HG02938 (cell line): ENCODE measurements at regions not wholly inside any gene's neighbourhood (a gene's known extent, or its start where the extent isn't known, plus 50 kb on each side); places are given as distances from the start of the nearest gene placed in this dataset.

Source experiments
- ATAC-seq: cut with Tn5 transposase; IDR thresholded peaks from one replicate; pipeline ENCODE4 v1.9.1; 2021; ENCODE audit warnings: mild to moderate bottlenecking, moderate library complexity; ENCODE audit not compliant: unreplicated experiment

DNA sequence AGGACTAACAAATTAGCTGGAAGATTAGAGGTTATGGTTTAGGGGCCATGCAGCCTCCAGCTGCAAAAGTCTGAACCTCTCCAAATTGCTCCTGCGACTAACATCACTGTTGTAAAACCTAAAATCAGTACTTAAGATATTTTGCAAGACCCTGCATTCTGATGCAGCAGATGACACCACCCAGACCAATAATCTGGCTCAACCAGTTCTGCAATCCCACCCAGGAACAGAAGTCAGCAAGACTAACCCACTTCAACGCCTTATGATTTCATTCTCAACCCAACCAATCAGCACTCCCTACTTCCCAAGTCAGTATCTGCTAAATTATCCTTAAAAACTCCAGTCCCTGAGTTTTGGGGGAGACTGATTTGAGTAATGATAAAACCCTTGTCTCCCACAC, 250.8 kb upstream of the MBL2 start:
- no peak for ATAC-seq

DNA sequence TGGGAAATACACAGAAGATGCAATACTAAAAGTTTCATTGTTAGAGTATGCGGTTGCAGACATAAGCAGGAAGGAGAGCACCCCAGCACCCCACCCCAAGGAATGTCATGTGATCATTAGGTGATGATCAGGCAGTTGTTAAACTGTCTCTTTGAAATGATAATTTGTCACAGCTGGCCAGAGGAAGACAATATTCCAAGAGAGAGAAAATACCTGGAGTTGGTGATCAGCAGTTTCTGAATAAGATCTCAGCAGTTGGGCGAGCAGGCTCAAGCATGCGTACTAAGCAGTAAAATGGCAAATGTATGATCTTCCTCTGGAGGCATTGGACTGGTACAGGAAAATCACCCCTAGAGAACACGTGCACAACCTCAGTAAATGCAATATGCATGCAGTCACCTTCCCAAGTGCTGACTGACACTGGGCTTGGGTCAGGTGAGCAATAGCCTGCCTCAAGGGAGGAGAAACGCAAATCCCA, 250.1 kb upstream of the MBL2 start:
- ATAC-seq, result no peak

DNA sequence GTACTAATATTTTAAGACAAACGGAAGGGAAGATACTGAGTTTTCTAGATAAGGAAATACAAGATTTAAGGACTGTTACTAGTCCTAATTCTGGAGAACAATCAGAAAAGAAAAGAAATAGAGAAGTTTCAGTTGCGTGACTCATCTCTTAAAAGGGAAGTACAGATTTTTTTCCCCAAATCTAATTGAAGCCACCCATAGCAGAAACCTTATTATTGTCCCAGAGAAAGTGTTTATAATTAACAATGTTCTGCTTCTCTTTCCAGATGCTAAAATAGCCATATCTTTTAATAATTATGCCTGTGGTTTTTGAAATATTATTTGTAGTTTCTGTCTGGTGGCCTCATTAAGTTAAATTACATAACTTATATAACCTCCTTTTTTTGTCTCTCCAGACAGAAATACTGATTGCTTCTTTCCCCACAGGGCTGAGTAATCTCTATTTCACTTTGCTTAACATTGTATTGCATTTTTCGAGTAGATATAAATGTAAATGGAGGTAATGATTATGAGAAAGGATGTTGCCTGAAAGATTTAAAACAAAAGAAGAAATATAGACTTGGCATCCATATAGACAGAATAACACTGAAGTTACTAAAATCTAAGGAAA, 240.7 kb upstream of the MBL2 start:
- peak; percentile 84 for ATAC-seq

DNA sequence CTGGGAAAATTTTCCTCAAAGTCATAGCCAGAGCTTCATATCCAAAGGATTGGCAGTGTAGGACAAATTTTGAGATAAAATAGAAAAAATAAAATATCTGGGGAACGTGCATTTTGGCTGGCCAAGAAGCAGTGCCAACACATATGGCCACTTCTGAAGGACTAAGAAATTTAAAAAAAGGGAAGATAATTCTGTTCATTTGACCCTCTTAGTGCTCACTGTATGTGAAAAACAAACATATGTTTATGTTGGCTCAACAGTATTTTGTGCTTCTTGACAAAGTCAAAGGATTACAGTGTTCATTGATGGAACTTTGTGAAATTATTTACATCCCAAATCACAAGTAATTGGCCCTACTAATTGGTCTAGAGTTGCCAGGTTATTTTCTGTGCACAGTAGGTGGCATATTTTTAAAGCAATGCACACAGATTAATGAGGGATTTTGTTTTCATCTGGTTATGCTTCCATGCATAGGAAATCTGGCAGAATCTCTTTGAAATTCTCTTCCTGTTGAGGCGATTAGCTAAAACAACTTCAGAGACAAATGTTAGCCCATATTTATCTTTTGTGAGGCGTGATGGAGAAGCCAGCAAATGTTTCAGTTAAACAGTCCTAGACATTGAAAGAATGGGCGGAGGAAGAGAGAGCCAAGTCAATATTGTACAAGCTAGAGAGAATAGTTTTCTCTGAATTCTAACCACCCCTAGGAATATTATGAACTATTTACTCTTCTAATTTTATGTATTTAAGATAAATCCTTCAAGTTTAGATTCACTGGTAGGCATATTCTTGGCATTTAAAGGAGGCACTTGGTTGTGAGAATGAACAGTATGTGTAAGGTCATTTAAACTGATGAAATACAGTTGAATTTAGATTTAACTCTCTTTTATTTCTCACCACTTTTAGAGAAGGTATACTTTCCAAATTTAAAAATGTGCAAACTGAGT, 237.7 kb upstream of the MBL2 start:
- no peak for ATAC-seq

DNA sequence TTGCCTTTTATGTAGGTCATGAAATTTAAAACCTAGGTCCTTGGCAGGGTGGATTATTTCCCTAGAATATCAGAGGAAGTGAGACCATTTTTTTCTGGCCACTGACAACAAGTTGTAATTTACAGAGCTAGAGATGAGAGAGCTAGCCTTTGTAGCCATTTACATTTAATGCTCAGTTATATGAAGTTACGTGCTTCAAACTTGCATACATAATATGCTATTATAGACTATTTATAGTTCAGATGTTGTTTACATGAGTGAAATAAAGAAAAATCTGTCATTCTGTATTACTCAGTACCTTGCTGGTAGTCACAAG, 234.9 kb upstream of the MBL2 start:
- no peak for ATAC-seq

DNA sequence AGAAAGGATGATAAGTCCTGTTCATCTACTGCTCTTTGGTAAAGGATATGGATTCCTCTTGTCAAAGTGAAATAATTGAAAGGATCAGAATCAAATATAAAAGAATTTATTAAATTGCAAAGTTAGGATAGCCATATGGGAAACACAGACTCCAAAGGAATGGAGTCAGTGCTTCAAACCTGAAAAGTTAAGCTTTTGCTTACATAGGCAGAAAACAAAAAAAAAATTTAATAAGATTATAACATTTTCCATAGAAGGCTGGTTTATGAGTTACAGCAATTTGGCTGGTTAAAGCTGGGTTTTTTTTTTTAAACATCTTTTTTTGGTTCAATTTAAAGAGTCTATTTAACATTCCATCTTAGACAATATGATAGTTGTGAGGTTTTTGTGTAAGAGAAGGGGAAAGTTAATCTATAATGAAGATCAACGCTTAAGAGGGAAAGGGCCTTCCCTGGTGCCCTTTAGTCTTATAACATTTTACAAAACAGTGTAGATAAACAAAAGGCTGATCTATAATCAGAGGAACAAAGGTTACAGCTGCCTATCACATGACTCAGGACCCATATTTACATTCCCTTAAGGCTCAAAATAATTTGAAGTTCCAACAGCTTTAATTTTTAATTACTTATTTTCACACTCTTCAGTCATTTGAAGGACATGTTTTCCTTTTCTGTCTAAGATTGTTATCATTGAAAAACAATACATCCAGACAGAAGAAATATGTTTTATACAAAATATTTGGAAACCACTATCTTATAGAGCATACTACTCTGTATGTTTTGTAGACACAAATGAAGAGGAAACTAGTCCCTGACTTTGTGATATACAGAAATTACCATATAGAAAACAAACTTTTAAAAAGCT, 234.3 kb upstream of the MBL2 start:
- ATAC-seq, result no peak

DNA sequence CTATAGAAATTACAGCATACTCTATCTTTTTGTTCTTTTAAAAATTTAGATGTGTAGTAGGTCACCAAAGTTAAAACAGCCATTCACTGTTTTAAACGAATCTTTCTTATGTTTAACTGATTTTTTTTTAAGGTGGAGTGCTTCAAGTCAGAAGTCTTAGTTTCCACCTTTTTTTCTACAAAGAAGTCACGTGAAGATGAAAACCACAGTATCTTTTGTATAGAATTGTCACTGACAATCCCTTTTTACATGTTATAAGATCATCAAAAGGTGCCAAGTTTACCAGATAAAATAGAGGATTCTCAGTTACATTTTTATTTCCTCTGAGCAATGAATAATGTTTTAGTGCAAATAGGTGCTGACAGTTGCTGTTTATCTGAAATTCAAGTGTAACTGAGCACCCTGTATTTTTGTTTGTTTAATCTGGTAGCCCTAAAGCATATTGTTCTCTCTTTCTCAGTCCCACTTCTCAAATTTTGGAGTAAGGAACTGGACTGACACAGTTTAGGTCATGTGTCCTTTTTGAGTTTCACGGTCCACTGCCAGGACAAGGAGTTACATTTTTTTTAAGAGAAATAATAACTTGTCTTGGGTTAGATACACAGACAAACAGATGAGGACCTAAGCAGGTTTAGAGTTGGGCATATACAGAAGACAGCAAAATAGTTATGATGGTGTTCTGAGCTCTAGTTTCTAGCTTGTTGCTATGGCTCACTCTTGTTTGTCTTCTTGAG, 233.2 kb upstream of the MBL2 start:
- ATAC-seq, result no peak

DNA sequence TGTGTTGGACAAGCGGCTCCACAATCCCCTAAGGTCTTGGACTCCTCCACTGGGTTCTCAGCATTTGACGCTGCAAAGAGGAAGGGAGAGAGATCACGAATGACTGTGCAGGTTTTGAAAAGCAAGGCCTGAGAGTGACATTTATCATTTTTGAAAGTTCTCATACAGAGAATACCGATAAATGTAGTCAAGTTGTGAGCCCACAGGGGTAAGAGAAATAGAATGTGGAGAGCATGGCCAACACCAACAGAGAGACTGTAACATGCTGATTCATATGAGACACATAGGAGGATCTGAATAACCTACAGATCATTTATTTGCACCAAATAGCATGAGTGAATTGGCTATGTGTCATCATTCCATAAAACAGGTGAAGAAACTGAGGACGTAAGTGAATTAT, 230.5 kb upstream of the MBL2 start:
- peak; percentile 64 for ATAC-seq

DNA sequence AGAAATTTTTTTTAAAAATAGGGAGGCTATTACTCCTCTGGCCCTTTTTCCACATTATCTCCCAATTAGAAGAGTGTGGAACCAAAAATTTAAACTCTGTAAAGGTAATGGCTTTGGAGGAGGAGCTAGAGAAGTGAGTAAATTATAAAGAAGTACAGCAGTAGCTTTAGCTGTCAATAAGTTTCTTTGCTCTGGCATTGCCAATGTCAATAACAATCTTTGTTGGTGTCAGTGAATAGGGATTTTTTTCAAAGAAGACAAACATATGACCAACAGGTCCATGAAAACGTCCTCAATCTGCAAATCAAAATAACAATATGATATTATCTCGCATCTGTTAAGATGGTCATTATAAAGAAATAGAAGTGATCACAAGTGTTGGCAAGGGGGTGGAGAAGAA, 227.1 kb upstream of the MBL2 start:
- ATAC-seq, result no peak

DNA sequence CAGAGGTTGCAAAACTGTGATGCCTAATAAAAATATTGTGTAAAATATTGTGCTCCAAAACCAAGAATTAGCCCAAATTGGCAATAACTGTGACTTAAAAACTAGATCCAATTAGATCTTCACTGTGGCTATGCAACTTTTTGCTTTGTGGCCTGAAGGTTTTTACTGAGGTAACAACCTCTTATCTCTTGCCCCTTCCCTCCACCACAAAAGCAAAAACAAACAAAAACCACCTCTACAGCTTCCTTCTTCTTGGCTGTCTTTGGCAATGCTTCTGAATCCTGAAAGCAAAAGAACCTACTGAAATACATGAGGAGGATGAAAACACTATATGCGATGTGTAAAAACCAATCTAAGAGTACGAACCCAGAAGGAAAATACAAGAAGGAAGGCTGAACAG, 226.7 kb upstream of the MBL2 start:
- ATAC-seq, result no peak

DNA sequence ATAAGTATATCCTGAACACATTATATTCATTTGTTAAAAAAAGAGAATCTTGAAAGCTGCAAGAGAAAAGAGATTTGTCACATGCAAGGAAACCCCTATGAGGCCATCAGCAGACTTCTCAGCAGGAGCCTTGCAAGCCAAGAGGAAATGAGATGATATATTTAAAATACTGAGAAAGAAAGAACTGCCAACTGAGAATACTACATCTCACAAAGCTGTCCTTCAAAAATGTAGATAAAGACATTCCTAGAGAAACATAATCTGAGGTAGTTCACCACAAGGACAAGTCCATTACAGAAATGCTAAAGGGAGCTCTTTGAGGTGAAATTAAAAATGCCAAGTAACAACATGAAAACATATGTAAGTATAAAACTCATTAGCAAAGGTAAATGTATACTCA, 224.4 kb upstream of the MBL2 start:
- ATAC-seq, result no peak

DNA sequence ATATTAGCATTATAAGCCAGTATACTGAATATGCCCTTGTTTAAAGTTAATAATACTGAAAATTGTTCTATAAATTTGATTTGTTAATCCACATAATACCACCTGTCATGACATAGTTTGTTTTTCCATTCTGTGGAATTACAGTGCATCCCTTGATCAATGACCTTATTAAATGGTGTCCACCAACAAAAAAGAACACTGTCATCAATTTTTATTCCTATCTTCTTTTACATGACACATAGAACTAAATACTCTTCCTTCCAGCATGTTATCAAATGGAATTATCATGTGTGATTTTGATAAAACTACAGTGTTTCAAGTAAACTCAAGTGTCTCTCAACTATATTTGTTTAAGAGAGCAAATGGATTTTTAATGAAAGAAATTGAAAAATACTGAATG, 221.8 kb upstream of the MBL2 start:
- no peak for ATAC-seq

DNA sequence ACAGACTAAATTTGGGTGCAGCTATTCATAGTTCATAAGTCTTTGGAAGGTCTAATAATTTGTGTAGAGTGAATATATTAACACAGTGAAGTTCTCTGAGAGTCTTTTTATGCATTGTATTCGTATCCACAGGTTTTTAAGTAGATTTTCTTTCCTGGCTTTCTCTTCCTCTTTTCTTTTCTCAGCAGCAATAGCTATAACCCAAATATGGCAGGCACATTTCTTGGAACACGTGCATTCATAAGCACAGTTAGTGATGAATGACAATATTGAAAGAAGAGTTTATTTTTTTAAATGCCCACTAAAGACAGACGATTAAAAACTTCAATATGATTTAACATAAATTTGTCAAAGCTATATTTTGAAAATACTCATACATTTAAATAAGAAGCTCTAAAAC, 220.5 kb upstream of the MBL2 start:
- no peak for ATAC-seq

DNA sequence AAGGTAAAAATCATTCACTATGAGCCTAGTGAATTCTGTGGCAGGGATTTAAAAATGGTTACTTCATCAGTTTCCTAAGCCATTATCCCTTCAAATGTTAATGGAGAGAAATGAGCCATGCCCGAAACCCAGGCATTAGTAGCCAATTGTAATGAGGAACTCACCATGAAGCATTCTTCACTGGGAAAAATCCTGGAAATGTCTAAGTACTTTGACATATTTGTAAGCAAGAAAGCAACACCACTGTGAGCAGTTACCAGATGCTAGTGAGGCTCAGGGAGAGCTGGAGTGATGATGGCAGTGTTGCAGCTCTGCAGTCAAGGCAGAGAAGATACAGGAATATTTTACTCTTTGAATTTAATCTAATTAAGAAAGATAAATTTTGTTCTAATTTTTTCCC, 220.0 kb upstream of the MBL2 start:
- no peak for ATAC-seq

DNA sequence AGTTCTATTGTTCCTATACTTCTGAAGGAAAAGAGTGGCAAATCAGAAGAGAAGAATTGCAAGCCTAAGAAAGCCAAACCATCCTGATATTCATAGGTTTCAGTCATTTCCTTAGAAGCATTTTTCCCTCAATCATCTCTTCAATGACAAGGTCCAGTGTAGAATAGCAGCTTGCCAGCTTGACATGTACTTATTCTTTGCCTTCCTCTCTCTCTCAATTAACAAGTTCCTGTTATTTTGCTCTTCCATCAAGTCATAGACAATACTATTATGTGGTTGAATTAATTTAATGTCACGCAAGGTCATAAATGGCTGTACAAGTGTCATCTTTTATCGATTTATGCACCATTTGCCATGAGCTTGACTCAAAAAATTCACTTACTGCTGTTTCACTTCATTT, 216.3 kb upstream of the MBL2 start:
- ATAC-seq, result no peak

DNA sequence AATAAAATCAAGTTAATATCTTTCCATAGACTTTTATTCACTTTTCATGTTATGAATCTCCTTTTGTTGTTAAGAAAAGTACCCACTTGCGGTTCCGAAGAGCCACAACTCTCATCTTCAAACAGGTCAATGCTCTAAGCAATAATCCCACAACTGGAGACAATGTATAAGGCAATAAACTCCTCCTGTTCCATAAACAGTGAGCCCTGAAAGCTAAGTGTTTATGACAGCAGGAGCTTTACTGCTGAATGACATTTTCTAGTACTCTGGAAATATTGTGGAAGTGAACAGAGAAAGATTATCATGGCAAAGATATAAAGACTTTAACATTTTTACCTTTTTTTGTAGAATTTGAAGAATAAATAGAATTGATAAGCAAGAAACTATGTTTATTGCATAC, 213.5 kb upstream of the MBL2 start:
- ATAC-seq, result no peak

DNA sequence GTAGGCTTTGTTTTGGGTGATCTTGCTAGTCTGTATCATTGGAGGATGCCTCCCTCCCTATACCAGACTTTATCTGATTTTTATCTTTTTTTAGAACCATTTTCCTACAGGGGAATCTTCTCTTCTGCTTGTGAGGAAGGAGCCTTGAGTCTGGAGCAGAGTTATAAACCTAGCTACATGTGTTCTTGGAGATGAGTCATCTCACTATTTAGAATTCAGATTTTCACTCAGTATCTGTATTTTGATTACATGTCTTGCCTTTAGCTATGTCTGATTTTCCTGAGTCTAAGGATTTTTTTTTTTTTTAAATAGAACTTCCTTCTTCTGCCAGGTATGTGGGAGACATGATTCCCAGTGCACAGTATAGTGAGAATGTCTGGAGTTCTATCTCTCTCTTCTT, 211.6 kb upstream of the MBL2 start:
- ATAC-seq, result no peak

DNA sequence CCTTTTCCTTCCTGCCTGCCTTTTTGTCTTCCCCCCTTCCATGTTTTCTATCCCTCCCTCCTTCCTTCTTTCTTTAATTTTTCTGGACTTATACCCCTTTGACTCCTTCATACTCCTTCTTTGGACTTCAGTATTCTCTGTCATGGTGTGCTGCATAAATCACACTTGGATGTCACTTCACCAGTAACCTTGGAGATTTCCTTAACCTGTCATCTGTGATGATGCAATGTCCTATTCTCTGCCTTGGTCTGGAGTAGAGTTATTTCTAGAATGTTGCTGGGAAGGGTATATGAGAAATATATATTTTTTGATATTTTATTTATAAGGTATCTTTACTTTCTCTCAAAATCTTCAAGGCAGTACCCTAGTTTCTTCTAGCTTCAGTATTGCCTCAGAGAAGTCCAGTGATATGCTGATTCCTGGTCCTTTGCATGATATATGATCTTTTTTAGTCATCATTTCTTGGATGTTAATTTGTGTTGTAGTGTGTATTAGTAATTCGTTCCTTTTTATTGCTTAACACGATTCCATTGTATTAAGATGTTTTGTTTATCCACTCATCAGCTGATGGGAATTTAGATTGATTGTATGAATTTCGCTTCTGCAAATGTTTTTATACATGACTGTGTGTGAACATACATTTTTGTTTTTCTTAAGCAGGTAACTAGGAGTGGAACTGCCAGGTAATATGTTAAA, 206.9 kb upstream of the MBL2 start:
- ATAC-seq, result no peak

DNA sequence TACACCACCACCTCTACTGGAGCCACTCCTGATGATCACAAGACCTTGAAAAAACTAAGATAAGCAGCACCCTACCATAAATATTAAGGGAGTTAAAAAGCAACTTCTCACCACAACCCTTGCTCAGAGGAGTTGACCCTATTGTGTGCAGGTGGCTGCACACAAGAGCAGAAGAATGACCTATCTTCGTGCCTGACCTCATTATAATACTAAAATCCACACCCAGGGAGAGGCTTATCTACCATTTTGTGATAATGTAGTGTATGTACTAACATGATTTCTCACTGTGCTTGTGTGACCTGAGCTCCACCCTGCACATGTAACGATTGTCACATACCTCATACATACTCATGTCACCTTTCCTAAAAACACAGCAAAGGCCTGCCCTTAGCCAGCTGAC, 205.0 kb upstream of the MBL2 start:
- ATAC-seq, result no peak
